ENCODE measurements at regions not wholly inside any gene's neighbourhood (a gene's known extent, or its start where the extent isn't known, plus 50 kb on each side); places are given as distances from the start of the nearest gene placed in this dataset.
"Not testable (repeated sequence)": the region's sequence is repeated elsewhere in the genome, so short reads cannot be mapped to it uniquely, and the experiment has no call there.

DNA sequence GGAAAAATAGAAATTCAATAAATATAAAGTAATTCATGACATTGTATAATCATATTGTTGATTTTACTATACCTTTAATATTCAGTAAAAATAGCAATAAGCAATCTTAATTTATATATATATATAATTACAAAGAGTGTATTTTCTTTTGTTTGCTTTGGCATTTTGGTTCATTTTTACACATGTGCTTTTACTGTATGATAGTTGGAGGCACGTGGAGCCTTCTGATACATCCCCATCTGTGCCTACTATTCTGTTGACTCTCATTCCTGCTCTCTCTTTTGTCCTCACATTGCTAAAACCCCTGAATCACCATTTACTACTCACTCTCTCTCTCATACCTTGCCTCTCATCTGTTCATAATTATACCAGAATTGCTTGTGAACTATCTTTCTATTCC, 106.4 kb upstream of the NDST4 start:
- DNase-seq (ENCODE audit: low spot score): no peak

- no peak for DNase-seq (ENCODE audit: low spot score)
Measured at GRCh38 chr4:115219315-115219860, 106.0 kb upstream of the NDST4 start.

DNA sequence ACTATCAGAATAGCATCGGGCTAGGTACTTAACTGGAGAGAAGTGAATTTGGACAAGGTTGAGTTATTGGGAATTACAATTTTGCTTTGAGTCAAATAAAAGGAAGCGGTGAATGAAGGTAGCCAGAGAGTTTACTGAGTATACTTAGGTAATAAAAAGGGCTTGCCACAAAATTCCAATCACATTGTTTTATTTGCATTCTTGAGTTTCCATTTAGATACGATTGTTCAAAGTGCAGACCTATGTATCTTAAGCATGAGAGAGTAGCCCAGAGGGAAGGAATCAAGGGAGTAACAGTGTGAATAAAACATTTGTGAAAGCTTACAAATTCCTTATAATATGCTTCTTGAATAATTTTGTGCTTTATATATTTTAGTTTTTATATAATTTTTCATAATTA, 102.5 kb upstream of the NDST4 start:
- DNase-seq (ENCODE audit: low spot score): no peak

DNA sequence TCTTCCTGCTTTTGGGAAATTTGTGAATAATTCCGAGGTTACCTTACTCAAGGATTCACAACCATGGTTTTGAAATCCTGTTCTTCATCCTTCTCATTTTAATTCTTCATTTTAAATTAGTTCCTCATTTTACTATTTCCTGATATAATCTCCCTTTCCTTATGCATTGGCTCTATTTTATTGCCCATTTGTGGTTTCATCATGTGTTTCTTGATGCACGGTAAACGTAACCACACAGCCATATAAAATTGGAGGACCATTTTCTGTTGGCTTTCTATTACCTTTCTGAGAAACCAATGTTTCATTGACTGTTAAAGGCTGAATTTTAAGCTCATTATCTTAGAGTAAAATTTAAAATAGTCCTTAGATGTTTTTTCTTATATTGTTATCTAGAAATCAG, 100.3 kb upstream of the NDST4 start:
- no peak for DNase-seq (ENCODE audit: low spot score)

DNA sequence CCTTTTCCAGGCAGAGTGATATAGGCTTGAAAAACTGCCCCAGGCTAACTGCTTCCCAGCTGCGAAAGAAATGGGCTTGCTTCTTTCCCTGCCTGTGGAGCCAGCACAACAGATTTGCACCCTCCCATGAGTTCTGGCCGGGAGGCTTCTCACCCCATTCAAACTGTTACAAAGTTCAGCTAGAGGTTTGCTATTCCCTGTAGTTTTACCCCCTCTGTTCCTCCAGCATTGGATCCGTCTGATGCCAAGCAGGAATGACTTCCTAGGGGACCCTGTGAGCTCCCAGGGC, 87.6 kb upstream of the NDST4 start:
- DNase-seq (ENCODE audit: low spot score): no peak

DNA sequence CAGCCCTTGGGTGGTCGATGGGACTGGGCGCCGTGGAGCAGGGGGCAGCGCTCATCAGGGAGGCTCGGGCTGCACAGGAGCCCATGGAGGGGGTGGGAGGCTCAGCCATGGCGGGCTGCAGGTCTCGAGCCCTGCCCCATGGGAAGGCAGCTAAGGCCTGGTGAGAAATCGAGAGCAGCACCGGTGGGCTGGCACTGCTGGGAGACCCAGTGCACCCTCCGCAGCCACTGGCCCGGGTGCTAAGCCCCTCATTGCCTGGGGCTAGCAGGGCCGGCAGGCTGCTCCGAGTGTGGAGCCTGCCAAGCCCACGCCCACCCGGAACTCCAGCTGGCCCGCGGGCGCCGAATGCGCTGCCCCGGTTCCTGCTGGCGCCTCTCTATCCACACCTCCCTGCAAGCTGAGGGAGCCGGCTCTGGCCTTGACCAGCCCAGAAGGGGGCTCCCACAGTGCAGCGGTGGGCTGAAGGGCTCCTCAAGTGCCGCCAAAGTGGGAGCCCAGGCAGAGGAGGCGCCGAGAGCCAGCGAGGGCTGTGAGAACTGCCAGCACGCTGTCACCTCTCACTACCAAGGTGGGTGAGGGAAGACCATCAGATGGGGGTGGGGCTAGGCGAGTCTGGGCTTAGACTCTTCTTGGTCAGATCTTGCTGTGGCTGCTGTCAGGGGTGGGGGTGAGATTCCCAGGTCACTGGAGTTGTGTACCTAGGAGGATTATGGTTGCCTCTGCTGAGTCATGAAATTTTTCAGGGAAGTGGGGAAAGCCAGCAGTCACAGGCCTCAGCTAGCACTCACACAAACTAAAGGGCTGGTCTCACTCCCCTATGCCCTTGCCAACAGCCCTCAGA, 87.0 kb upstream of the NDST4 start:
- DNase-seq (ENCODE audit: low spot score): not testable (repeated sequence)

- DNase-seq (ENCODE audit: low spot score): not testable (repeated sequence)
Measured at GRCh38 chr4:115194612-115195011, 81.2 kb upstream of the NDST4 start.

DNA sequence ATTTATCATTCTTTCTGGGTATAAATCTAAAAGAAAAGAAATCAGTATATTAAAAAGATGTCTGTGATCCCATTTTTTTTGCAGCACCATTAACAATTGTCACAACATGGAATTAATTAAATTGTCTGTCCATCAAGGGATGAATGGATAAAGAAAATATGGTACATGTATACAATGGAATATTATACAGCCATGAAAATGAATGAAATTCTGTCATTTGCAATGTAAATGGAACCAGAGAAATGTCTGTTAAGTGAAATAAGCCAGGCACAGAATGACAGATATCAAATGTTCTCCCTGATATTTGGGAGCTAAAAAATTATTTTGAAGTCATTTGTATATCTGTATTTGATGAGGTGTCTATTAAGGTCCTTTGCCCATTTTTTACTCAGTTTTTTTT, 77.1 kb upstream of the NDST4 start:
- no peak for DNase-seq (ENCODE audit: low spot score)

DNA sequence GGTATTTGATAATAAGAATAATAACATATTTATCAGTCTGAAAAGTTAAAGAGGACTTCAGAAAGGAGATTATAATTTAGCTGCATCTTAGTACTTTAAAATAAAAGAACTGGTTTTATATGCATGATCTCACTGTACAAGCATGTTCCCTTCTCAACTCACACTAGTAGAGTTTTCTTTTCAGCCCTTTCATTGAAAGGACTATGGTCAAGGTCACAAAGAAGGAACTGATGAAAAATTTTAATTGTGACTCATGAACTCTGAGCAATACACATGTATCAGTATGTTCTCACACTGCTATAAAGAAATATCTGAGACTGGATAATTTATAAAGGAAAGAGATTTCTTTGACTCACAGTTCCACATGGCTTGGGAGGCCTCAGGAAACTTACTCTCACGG, 73.7 kb upstream of the NDST4 start:
- DNase-seq (ENCODE audit: low spot score): no peak

DNA sequence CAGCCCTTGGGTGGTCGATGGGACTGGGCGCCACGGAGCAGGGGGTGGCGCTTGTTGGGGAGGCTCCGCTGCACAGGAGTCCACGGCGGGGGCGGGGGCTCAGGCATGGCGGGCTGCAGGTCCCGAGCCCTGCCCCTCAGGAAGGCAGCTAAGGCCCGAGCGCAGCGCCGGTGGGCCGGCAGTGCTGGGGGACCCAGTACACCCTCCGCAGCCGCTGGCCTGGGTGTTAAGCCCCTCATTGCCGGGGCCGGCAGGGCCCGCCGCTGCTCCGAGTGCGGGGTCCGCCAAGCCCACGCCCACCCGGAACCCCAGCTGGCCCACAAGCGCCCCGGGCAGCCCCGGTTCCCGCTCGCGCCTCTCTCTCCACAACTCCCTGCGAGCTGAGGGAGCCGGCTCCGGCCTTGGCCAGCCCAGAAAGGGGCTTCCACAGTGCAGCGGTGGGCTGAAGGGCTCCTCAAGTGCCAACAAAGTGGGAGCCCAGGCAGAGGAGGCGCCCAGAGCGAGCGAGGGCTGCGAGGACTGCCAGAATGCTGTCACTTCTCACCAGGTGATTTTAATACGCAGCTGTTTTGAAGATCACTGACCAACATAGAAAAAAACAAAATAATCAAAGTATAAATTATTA, 66.1 kb upstream of the NDST4 start:
- DNase-seq (ENCODE audit: low spot score): not testable (repeated sequence)

- DNase-seq (ENCODE audit: low spot score): not testable (repeated sequence)
Measured at GRCh38 chr4:115178687-115179086, 65.3 kb upstream of the NDST4 start.

- DNase-seq (ENCODE audit: low spot score): no peak
Measured at GRCh38 chr4:115171220-115171619, 57.8 kb upstream of the NDST4 start.

DNA sequence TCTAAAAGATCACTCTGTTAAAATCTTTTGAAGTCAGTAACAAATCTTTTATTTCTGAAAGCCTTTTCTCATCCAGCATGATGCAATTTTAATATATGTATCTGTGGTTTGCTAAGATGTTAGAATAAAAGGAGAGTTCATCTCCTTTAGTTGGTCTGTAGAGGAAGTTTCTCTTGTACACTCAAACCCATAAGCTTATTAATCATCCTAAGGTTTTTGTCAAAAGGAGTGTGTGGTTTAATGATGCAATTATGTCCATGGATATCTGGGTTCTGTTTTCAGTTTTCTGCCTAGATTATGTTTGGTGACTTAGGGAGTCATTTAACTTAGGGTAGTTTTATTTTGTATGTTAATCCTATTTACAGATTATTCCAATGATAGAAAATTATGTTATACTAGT, 52.1 kb upstream of the NDST4 start:
- DNase-seq (ENCODE audit: low spot score): no peak

All from HuH-7.5 (cell line).